ENCODE measurements at regions not wholly inside any gene's neighbourhood (a gene's known extent, or its start where the extent isn't known, plus 50 kb on each side); places are given as distances from the start of the nearest gene placed in this dataset.
"Not testable (repeated sequence)": the region's sequence is repeated elsewhere in the genome, so short reads cannot be mapped to it uniquely, and the experiment has no call there.

DNA sequence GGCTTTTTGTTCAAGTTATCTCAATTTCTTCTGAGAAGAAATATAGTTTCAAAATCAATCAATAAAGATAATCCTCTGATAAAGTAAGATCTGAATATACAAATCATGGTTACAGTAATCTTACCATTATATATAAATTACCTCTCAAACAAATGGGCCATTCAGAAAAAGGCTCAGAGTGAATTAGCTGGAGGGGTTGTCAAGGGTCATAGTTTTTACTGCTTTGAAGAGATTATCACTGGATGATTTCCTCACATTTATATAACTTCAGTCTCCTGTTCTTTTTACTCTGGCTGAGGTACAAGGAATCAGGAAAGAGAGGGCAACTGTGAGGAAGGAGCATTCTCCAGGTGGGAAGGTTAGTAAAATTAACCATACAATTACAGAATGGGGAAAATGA is 148.6 kb upstream of the ELL2 start:
- DNase-seq (ENCODE audit: low spot score in 2 of 2) = no peak
- Histone ChIP-seq H3K27me3 (no peaks in the 10 kb centered on the region), H3K4me3 (no peak overlapping the region), H3K9me3 (no peaks in the 10 kb centered on the region), H3K4me1 (no peaks in the 10 kb centered on the region), H3K36me3 (no peaks in the 10 kb centered on the region), H3K27ac (no peak overlapping the region)
- no peak for TF ChIP-seq EP300 (IDR thresholded peaks at IDR 0.05)
- TF ChIP-seq, protein P1, sequence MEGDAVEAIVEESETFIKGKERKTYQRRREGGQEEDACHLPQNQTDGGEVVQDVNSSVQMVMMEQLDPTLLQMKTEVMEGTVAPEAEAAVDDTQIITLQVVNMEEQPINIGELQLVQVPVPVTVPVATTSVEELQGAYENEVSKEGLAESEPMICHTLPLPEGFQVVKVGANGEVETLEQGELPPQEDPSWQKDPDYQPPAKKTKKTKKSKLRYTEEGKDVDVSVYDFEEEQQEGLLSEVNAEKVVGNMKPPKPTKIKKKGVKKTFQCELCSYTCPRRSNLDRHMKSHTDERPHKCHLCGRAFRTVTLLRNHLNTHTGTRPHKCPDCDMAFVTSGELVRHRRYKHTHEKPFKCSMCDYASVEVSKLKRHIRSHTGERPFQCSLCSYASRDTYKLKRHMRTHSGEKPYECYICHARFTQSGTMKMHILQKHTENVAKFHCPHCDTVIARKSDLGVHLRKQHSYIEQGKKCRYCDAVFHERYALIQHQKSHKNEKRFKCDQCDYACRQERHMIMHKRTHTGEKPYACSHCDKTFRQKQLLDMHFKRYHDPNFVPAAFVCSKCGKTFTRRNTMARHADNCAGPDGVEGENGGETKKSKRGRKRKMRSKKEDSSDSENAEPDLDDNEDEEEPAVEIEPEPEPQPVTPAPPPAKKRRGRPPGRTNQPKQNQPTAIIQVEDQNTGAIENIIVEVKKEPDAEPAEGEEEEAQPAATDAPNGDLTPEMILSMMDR (IDR thresholded peaks at IDR 0.05) = no peak
- TF ChIP-seq POLR2A (IDR thresholded peaks at IDR 0.05) = no peak

DNA sequence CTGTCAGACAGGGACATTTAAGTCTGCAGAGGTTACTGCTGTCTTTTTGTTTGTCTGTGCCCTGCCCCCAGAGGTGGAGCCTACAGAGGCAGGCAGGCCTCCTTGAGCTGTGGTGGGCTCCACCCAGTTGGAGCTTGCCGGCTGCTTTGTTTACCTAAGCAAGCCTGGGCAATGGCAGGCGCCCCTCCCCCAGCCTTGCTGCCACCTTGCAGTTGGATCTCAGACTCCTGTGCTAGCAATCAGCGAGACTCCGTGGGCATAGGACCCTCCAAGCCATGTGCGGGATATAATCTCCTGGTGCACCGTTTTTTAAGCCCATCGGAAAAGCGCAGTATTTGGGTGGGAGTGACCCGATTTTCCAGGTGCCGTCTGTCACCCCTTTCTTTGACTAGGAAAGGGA is 147.0 kb upstream of the ELL2 start:
- not testable (repeated sequence) for H3K27ac ChIP-seq; H3K4me1 ChIP-seq; H3K4me3 ChIP-seq; H3K9me3 ChIP-seq; DNase-seq (ENCODE audit: low spot score in 2 of 2); H3K27me3 ChIP-seq; H3K36me3 ChIP-seq
- 91 to 98% methylated on average over 8 to 10 of the region's 10 CpGs for WGBS, 2 donors

DNA sequence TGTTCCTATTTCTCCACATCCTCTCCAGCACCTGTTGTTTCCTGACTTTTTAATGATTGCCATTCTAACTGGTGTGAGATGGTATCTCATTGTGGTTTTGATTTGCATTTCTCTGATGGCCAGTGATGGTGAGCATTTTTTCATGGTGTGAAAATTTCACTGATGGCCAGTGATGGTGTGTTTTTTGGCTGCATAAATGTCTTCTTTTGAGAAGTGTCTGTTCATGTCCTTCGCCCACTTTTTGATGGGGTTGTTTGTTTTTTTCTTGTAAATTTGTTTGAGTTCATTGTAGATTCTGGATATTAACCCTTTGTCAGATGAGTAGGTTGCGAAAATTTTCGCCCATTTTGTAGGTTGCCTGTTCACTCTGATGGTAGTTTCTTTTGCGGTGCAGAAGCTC is 142.2 kb upstream of the ELL2 start:
- H3K4me3 ChIP-seq = not testable (repeated sequence)

DNA sequence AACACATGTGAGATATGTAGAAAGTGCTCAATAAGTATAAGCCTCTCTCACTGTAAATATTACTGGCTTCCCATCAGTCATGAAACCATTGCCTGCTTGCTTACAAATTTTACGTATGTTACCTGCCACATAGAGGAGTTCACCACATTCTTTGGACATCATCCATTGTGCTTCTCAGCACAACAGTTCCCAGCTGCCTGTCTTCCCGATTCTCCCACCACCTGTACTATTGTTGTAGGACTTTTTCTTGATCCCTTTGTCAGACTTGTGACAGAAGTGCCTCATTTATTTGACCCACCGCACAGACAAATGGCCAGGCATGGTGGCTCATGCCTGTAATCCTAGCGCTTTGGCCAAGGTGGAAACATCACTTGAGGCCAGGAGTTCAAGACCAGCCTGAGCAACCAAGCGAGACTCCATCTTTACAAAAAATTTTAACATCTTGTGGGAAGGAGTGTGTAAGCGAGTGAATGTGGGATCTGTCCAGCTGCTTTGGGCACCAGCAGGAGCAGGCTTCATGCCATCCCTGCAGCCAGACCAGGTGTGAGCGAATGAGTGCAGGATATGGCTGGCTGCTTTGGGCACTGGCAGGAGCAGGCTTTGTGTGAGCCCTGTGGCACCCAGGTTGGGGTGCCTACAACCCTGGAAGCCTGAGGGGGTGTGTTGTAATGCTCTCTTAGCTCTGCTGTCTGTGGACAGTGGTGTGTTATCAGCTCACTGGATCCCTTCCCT is 139.9 kb upstream of the ELL2 start:
- Histone ChIP-seq H3K27ac (no peak overlapping the region), H3K4me1 (no peaks in the 10 kb centered on the region), H3K36me3 (no peaks in the 10 kb centered on the region), H3K4me3 (no peak overlapping the region), H3K9me3 (peaks cover 0 to 11% (median 0%) of the 10 kb centered on the region in 4 donors), H3K27me3 (no peaks in the 10 kb centered on the region)
- TF ChIP-seq EP300 (IDR thresholded peaks at IDR 0.05) (no peak), POLR2A (IDR thresholded peaks at IDR 0.05) (no peak)
- TF ChIP-seq, protein P1 (IDR thresholded peaks at IDR 0.05) = no peak
- no peak for DNase-seq (ENCODE audit: low spot score in 2 of 2)
- 82 to 93% methylated on average over 7 of the region's 7 CpGs for WGBS, 2 donors

More for the DNA sequence above, 142.2 kb upstream of the ELL2 start:
- not testable (repeated sequence) for DNase-seq (ENCODE audit: low spot score in 2 of 2); H3K9me3 ChIP-seq; H3K36me3 ChIP-seq; H3K27me3 ChIP-seq; H3K27ac ChIP-seq; H3K4me1 ChIP-seq
- WGBS, 2 donors = 94 to 96% methylated on average over 4 of the region's 4 CpGs

DNA sequence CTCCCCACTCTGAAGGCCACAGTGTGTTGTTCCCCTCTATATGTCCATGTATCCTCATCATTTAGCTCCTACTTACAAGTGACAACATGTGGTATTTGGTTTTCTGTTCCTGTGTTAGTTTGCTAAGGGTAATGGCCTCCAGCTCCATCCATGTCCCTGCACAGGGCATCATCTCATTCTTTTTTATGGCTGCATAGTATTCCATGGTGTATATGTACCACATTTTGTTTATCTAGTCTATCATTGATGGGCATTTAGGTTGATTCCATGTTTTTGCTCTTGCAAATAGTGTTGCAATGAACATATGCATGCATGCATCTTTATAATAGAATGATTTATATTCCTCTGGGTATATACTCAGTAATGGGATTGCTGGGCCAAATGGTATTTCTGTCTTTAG is 135.8 kb upstream of the ELL2 start:
- not testable (repeated sequence) for H3K4me1 ChIP-seq

DNA sequence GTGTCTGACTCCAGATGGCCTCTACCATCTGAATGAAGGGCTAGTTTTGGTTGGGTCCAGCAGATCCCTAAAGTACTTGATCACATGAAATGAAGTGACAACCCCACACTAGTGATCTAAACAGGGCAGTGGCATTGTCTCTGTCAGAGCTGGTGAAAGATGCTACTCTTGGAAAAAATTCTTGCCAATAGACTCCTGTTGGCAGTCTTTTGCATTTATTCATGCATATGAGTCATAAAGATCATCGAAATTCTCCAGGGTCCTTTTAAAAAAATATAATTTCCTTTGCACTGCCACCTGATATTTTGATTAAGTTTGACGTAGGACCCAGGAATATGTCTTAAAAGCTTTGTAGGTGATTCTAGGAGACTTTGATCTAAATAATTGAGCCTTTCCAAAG is 135.1 kb upstream of the ELL2 start:
- WGBS, 2 donors = 79 to 85% methylated on average over 2 of the region's 2 CpGs
- Histone ChIP-seq H3K4me1 (no peaks in the 10 kb centered on the region), H3K4me3 (no peak overlapping the region), H3K27me3 (no peaks in the 10 kb centered on the region), H3K27ac (no peak overlapping the region), H3K9me3 (peaks cover 0 to 11% (median 0%) of the 10 kb centered on the region in 4 donors), H3K36me3 (no peaks in the 10 kb centered on the region)
- TF ChIP-seq, protein P1 (IDR thresholded peaks at IDR 0.05) = no peak
- TF ChIP-seq EP300 (IDR thresholded peaks at IDR 0.05) (no peak), POLR2A (IDR thresholded peaks at IDR 0.05) (no peak)
- no peak for DNase-seq (ENCODE audit: low spot score in 2 of 2)

More for the DNA sequence above, 135.8 kb upstream of the ELL2 start:
- DNase-seq (ENCODE audit: low spot score in 2 of 2); H3K27me3 ChIP-seq; H3K36me3 ChIP-seq; H3K4me3 ChIP-seq; H3K27ac ChIP-seq: not testable (repeated sequence)
- H3K9me3 ChIP-seq = peaks cover 0 to 11% (median 0%) of the 10 kb centered on the region in 4 donors

DNA sequence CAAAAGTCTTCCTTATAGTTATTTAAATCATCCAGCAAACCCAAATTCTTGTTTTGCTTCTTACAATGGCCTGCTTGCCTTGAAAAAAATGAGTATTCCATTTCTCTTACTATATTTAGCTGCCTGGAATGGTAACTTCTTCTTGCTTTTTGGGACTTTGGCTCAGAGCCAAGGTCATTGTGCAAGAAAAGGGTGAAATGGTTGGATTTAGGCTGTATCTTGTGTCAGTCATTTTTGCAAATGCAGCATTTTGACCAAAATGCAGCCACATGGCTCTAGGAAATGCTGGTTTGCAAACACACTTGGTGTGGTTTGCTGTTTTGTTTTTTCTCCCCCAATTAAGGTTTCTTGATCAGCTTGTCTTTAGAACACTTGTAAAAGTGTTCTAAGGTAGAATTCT is 133.3 kb upstream of the ELL2 start:
- H3K27ac ChIP-seq = no peak overlapping the region
- TF ChIP-seq EP300 (IDR thresholded peaks at IDR 0.05) (peak in 1 of 2 donors; percentile 79), POLR2A (IDR thresholded peaks at IDR 0.05) (no peak)
- no peaks in the 10 kb centered on the region for H3K36me3 ChIP-seq
- H3K4me3 ChIP-seq = no peak overlapping the region
- H3K27me3 ChIP-seq = no peaks in the 10 kb centered on the region
- no peaks in the 10 kb centered on the region for H3K4me1 ChIP-seq
- H3K9me3 ChIP-seq = peaks cover 0 to 11% (median 0%) of the 10 kb centered on the region in 4 donors
- peak; percentile 19 to 68 for DNase-seq (ENCODE audit: low spot score in 2 of 2)

Measured in tibial nerve (tissue), 4 donors.